ENCODE measurements at regions not wholly inside any gene's neighbourhood (a gene's known extent, or its start where the extent isn't known, plus 50 kb on each side); places are given as distances from the start of the nearest gene placed in this dataset.

DNA sequence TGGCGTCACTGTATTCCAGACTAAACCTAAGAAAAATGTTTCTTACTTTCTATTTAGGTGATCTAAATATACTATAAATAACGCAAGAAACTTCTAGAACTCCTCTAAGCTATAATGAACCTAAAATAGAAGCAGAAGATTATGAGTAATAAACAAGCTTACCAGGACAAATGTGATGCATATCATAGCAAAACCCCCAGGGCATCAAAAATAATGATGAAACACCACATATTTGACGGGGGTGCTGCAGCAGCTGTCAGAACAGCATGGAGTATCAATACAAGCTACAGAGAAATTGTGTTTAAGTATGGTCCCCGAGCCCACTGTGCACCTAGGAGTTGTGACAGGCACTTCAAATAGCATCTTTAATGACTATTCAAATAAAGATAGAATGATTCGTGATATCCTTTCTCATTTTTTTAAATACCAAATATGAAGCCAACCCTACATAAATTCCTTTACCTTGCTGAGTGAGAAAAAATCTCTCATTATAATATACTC lies 337.3 kb downstream of the CENPC start:
- Histone ChIP-seq H3K27me3 (ENCODE audit: insufficient read depth, low read length, poor library complexity, severe bottlenecking) (no peaks in the 10 kb centered on the region), H3K27ac (ENCODE audit: low read depth, low read length) (no peak overlapping the region), H3K36me3 (ENCODE audit: insufficient read depth, low read length) (no peaks in the 10 kb centered on the region), H3K4me1 (ENCODE audit: insufficient read depth, low read length) (no peaks in the 10 kb centered on the region), H3K4me3 (ENCODE audit: low read length) (no peak overlapping the region), H3K9me3 (ENCODE audit: low read length) (no peaks in the 10 kb centered on the region)
- DNase-seq, result no peak
- H3K27ac Mint-ChIP-seq, result no peak overlapping the region
- ChIA-PET POLR2A (no interaction called here), CTCF (no interaction called here)
- H3K27me3 Mint-ChIP-seq, result no peaks in the 10 kb centered on the region
- H3K4me1 Mint-ChIP-seq, result no peaks in the 10 kb centered on the region
- no peaks in the 10 kb centered on the region for H3K36me3 Mint-ChIP-seq
- H3K4me3 Mint-ChIP-seq, result no peak overlapping the region
- peaks cover 0 to 5% (median 4%) of the 10 kb centered on the region in 5 donors for H3K9me3 Mint-ChIP-seq

GRCh38 chr4:67204441-67204840 lies 340.9 kb downstream of the CENPC start:
- no peak overlapping the region for H3K4me3 ChIP-seq (ENCODE audit: low read length)
- H3K27ac Mint-ChIP-seq, result no peak overlapping the region
- no peaks in the 10 kb centered on the region for H3K4me1 ChIP-seq (ENCODE audit: insufficient read depth, low read length)
- H3K27ac ChIP-seq (ENCODE audit: low read depth, low read length), result no peak overlapping the region
- no peaks in the 10 kb centered on the region for H3K36me3 ChIP-seq (ENCODE audit: insufficient read depth, low read length)
- H3K27me3 Mint-ChIP-seq, result no peaks in the 10 kb centered on the region
- H3K9me3 ChIP-seq (ENCODE audit: low read length), result no peaks in the 10 kb centered on the region
- no peaks in the 10 kb centered on the region for H3K36me3 Mint-ChIP-seq
- ChIA-PET POLR2A (no interaction called here), CTCF (no interaction called here)
- peaks cover 0 to 4% (median 0%) of the 10 kb centered on the region in 5 donors for H3K9me3 Mint-ChIP-seq
- no peak overlapping the region for H3K4me3 Mint-ChIP-seq
- no peak for DNase-seq
- no peaks in the 10 kb centered on the region for H3K27me3 ChIP-seq (ENCODE audit: insufficient read depth, low read length, poor library complexity, severe bottlenecking)
- H3K4me1 Mint-ChIP-seq, result no peaks in the 10 kb centered on the region

- Mint-ChIP-seq H3K4me3 (no peak overlapping the region), H3K27ac (no peak overlapping the region), H3K4me1 (no peaks in the 10 kb centered on the region), H3K36me3 (no peaks in the 10 kb centered on the region), H3K9me3 (peaks cover 0 to 2% (median 0%) of the 10 kb centered on the region in 5 donors), H3K27me3 (no peaks in the 10 kb centered on the region)
- Histone ChIP-seq H3K27me3 (ENCODE audit: insufficient read depth, low read length, poor library complexity, severe bottlenecking) (no peaks in the 10 kb centered on the region), H3K4me1 (ENCODE audit: insufficient read depth, low read length) (no peaks in the 10 kb centered on the region), H3K4me3 (ENCODE audit: low read length) (no peak overlapping the region), H3K9me3 (ENCODE audit: low read length) (no peaks in the 10 kb centered on the region), H3K27ac (ENCODE audit: low read depth, low read length) (no peak overlapping the region), H3K36me3 (ENCODE audit: insufficient read depth, low read length) (no peaks in the 10 kb centered on the region)
- CTCF ChIA-PET, result no interaction called here
- POLR2A ChIA-PET, result no interaction called here
- no peak for DNase-seq
These were observed 344.0 kb downstream of the CENPC start for GRCh38 chr4:67201334-67201733.

DNA sequence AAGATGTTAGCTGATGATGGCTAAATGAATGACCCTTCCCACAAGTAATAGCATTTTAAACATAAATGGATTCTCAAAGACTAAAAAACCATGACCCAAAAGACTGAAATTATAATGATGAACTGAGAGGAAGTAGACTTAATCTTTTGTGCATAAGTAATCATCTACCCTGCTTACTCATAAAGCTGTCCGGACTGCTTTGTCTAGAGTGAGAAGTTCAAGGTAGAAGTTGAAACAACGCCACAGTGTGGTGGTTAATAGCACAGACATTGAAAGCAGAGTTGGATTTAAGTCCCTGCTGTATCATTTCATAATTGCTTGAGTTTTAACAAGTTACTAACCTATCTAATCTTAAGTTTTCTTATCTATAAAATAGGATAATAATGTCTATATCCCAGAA lies 346.6 kb downstream of the CENPC start:
- ChIA-PET CTCF (no interaction called here), POLR2A (no interaction called here)
- Histone ChIP-seq H3K27ac (ENCODE audit: low read depth, low read length) (no peak overlapping the region), H3K4me3 (ENCODE audit: low read length) (no peak overlapping the region), H3K27me3 (ENCODE audit: insufficient read depth, low read length, poor library complexity, severe bottlenecking) (no peaks in the 10 kb centered on the region), H3K9me3 (ENCODE audit: low read length) (no peaks in the 10 kb centered on the region), H3K4me1 (ENCODE audit: insufficient read depth, low read length) (no peaks in the 10 kb centered on the region), H3K36me3 (ENCODE audit: insufficient read depth, low read length) (no peaks in the 10 kb centered on the region)
- no peaks in the 10 kb centered on the region for H3K36me3 Mint-ChIP-seq
- H3K4me3 Mint-ChIP-seq, result no peak overlapping the region
- peaks cover 0 to 3% (median 0%) of the 10 kb centered on the region in 5 donors for H3K9me3 Mint-ChIP-seq
- DNase-seq, result no peak
- H3K4me1 Mint-ChIP-seq, result no peaks in the 10 kb centered on the region
- H3K27ac Mint-ChIP-seq, result no peak overlapping the region
- peaks cover 0 to 1% of the 10 kb centered on the region in 2 donors for H3K27me3 Mint-ChIP-seq

GRCh38 chr4:67167849-67168248 lies 377.5 kb downstream of the CENPC start:
- Mint-ChIP-seq H3K27me3 (no peaks in the 10 kb centered on the region), H3K4me3 (no peak overlapping the region), H3K9me3 (peaks cover 2 to 6% (median 3%) of the 10 kb centered on the region in 5 donors), H3K36me3 (no peaks in the 10 kb centered on the region), H3K27ac (no peak overlapping the region), H3K4me1 (no peaks in the 10 kb centered on the region)
- no peaks in the 10 kb centered on the region for H3K4me1 ChIP-seq (ENCODE audit: insufficient read depth, low read length)
- ChIA-PET POLR2A (no interaction called here), CTCF (no interaction called here)
- DNase-seq, result no peak
- no peak overlapping the region for H3K4me3 ChIP-seq (ENCODE audit: low read length)
- H3K27me3 ChIP-seq (ENCODE audit: insufficient read depth, low read length, poor library complexity, severe bottlenecking), result no peaks in the 10 kb centered on the region
- H3K36me3 ChIP-seq (ENCODE audit: insufficient read depth, low read length), result no peaks in the 10 kb centered on the region
- H3K9me3 ChIP-seq (ENCODE audit: low read length), result no peaks in the 10 kb centered on the region
- no peak overlapping the region for H3K27ac ChIP-seq (ENCODE audit: low read depth, low read length)

GRCh38 chr4:67162690-67163089 lies 382.6 kb downstream of the CENPC start:
- no peaks in the 10 kb centered on the region for H3K4me1 Mint-ChIP-seq
- POLR2A ChIA-PET, result no interaction called here
- no peak for DNase-seq

GRCh38 chr4:67161311-67161710 lies 384.0 kb downstream of the CENPC start:
- no peak for DNase-seq
- Histone ChIP-seq H3K27me3 (ENCODE audit: insufficient read depth, low read length, poor library complexity, severe bottlenecking) (no peaks in the 10 kb centered on the region), H3K36me3 (ENCODE audit: insufficient read depth, low read length) (no peaks in the 10 kb centered on the region), H3K4me1 (ENCODE audit: insufficient read depth, low read length) (no peaks in the 10 kb centered on the region), H3K27ac (ENCODE audit: low read depth, low read length) (no peak overlapping the region), H3K4me3 (ENCODE audit: low read length) (no peak overlapping the region), H3K9me3 (ENCODE audit: low read length) (no peaks in the 10 kb centered on the region)
- Mint-ChIP-seq H3K27ac (no peak overlapping the region), H3K4me3 (no peak overlapping the region), H3K27me3 (no peaks in the 10 kb centered on the region), H3K9me3 (peaks cover 0 to 7% (median 3%) of the 10 kb centered on the region in 5 donors), H3K4me1 (no peaks in the 10 kb centered on the region), H3K36me3 (no peaks in the 10 kb centered on the region)
- ChIA-PET POLR2A (no interaction called here), CTCF (no interaction called here)

More at GRCh38 chr4:67162690-67163089, 382.6 kb downstream of the CENPC start:
- no peaks in the 10 kb centered on the region for H3K9me3 ChIP-seq (ENCODE audit: low read length)
- CTCF ChIA-PET, result no interaction called here
- Mint-ChIP-seq H3K36me3 (no peaks in the 10 kb centered on the region), H3K9me3 (peaks cover 0 to 7% (median 3%) of the 10 kb centered on the region in 5 donors), H3K4me3 (no peak overlapping the region), H3K27ac (no peak overlapping the region), H3K27me3 (no peaks in the 10 kb centered on the region)
- H3K36me3 ChIP-seq (ENCODE audit: insufficient read depth, low read length), result no peaks in the 10 kb centered on the region
- no peaks in the 10 kb centered on the region for H3K4me1 ChIP-seq (ENCODE audit: insufficient read depth, low read length)
- no peak overlapping the region for H3K4me3 ChIP-seq (ENCODE audit: low read length)
- no peaks in the 10 kb centered on the region for H3K27me3 ChIP-seq (ENCODE audit: insufficient read depth, low read length, poor library complexity, severe bottlenecking)
- H3K27ac ChIP-seq (ENCODE audit: low read depth, low read length), result no peak overlapping the region

- Mint-ChIP-seq H3K9me3 (peaks cover 0 to 7% (median 3%) of the 10 kb centered on the region in 5 donors), H3K4me1 (no peaks in the 10 kb centered on the region), H3K27me3 (no peaks in the 10 kb centered on the region), H3K36me3 (no peaks in the 10 kb centered on the region), H3K27ac (no peak overlapping the region), H3K4me3 (no peak overlapping the region)
- H3K4me1 ChIP-seq (ENCODE audit: insufficient read depth, low read length), result no peaks in the 10 kb centered on the region
- DNase-seq, result no peak
- H3K36me3 ChIP-seq (ENCODE audit: insufficient read depth, low read length), result no peaks in the 10 kb centered on the region
- CTCF ChIA-PET, result no interaction called here
- POLR2A ChIA-PET, result no interaction called here
- no peak overlapping the region for H3K27ac ChIP-seq (ENCODE audit: low read depth, low read length)
- no peaks in the 10 kb centered on the region for H3K9me3 ChIP-seq (ENCODE audit: low read length)
- H3K27me3 ChIP-seq (ENCODE audit: insufficient read depth, low read length, poor library complexity, severe bottlenecking), result no peaks in the 10 kb centered on the region
- no peak overlapping the region for H3K4me3 ChIP-seq (ENCODE audit: low read length)
These were observed 384.9 kb downstream of the CENPC start for GRCh38 chr4:67160394-67160793.

GRCh38 chr4:67158666-67159065 lies 386.6 kb downstream of the CENPC start:
- Histone ChIP-seq H3K4me1 (ENCODE audit: insufficient read depth, low read length) (no peaks in the 10 kb centered on the region), H3K9me3 (ENCODE audit: low read length) (no peaks in the 10 kb centered on the region), H3K4me3 (ENCODE audit: low read length) (no peak overlapping the region), H3K27ac (ENCODE audit: low read depth, low read length) (no peak overlapping the region), H3K27me3 (ENCODE audit: insufficient read depth, low read length, poor library complexity, severe bottlenecking) (no peaks in the 10 kb centered on the region), H3K36me3 (ENCODE audit: insufficient read depth, low read length) (no peaks in the 10 kb centered on the region)
- no peak overlapping the region for H3K27ac Mint-ChIP-seq
- no peaks in the 10 kb centered on the region for H3K27me3 Mint-ChIP-seq
- no peaks in the 10 kb centered on the region for H3K4me1 Mint-ChIP-seq
- POLR2A ChIA-PET, result no interaction called here
- DNase-seq, result no peak
- peaks cover 0 to 7% (median 3%) of the 10 kb centered on the region in 5 donors for H3K9me3 Mint-ChIP-seq
- H3K36me3 Mint-ChIP-seq, result no peaks in the 10 kb centered on the region
- no peak overlapping the region for H3K4me3 Mint-ChIP-seq
- CTCF ChIA-PET, result no interaction called here

Measured in CD8-positive, alpha-beta memory T cell (primary cell).